Tibial nerve (tissue), 4 donors: ENCODE measurements at regions not wholly inside any gene's neighbourhood (a gene's known extent, or its start where the extent isn't known, plus 50 kb on each side); places are given as distances from the start of the nearest gene placed in this dataset.

Experiments used
- EP300 ChIP-seq, 2 donors: sonication (generic); formaldehyde crosslinking; IDR thresholded peaks; one replicate each; pipeline ENCODE4 v1.6.1; 2017; ENCODE audit warnings: antibody characterized with exemption in 2 of 2, mild to moderate bottlenecking in 1 of 2
- POLR2A ChIP-seq, 2 donors: fragments of 450-650 bp; IDR thresholded peaks; one replicate each; pipeline ENCODE4 v1.6.1; 2017; ENCODE audit warnings: antibody characterized with exemption in 2 of 2, mild to moderate bottlenecking in 2 of 2, moderate library complexity in 2 of 2
- TF ChIP-seq, protein P1 (sequence below), 5 experiments: fragments of 200-600 bp in 3 of 5; fragments of 450-650 bp in 2 of 5; sonication (generic) in 3 of 5; IDR thresholded peaks; one replicate each; pipeline ENCODE4 v1.5.1; 2016 to 2019; ENCODE audit warnings: antibody characterized with exemption in 5 of 5, mild to moderate bottlenecking in 3 of 5, moderate library complexity in 2 of 5

GRCh38 chr6:113315165-113315564, 542.0 kb upstream of the MARCKS start:
- TF ChIP-seq, protein P1, sequence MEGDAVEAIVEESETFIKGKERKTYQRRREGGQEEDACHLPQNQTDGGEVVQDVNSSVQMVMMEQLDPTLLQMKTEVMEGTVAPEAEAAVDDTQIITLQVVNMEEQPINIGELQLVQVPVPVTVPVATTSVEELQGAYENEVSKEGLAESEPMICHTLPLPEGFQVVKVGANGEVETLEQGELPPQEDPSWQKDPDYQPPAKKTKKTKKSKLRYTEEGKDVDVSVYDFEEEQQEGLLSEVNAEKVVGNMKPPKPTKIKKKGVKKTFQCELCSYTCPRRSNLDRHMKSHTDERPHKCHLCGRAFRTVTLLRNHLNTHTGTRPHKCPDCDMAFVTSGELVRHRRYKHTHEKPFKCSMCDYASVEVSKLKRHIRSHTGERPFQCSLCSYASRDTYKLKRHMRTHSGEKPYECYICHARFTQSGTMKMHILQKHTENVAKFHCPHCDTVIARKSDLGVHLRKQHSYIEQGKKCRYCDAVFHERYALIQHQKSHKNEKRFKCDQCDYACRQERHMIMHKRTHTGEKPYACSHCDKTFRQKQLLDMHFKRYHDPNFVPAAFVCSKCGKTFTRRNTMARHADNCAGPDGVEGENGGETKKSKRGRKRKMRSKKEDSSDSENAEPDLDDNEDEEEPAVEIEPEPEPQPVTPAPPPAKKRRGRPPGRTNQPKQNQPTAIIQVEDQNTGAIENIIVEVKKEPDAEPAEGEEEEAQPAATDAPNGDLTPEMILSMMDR (IDR thresholded peaks at IDR 0.05), result no peak
- TF ChIP-seq EP300 (IDR thresholded peaks at IDR 0.05) (no peak), POLR2A (IDR thresholded peaks at IDR 0.05) (no peak)
